Fibroblast of skin of back (primary cell): ENCODE measurements at regions not wholly inside any gene's neighbourhood (a gene's known extent, or its start where the extent isn't known, plus 50 kb on each side); places are given as distances from the start of the nearest gene placed in this dataset.
A peak's percentile ranks its signal among the peaks of the same experiment; 100 is the strongest.
"Not testable (repeated sequence)": the region's sequence is repeated elsewhere in the genome, so short reads cannot be mapped to it uniquely, and the experiment has no call there.

Source experiments
- DNase-seq: peaks from one replicate; pipeline ENCODE4 v3.0.0-alpha.2; 2013

GRCh38 chr4:19195696-19196095, 1056.0 kb upstream of the SLIT2 start:
- no peak for DNase-seq

- DNase-seq, result no peak
Observed at GRCh38 chr4:19194672-19195071, 1057.0 kb upstream of the SLIT2 start.

GRCh38 chr4:19193274-19193981, 1058.3 kb upstream of the SLIT2 start:
- no peak for DNase-seq

GRCh38 chr4:19191979-19192650, 1059.6 kb upstream of the SLIT2 start:
- DNase-seq, result no peak

GRCh38 chr4:19187691-19188090, 1064.0 kb upstream of the SLIT2 start:
- no peak for DNase-seq

- peak; percentile 51 for DNase-seq
Observed at GRCh38 chr4:19187096-19187495, 1064.6 kb upstream of the SLIT2 start.

- not testable (repeated sequence) for DNase-seq
Observed at GRCh38 chr4:19181631-19182030, 1070.1 kb upstream of the SLIT2 start.

GRCh38 chr4:19178835-19179234, 1072.9 kb upstream of the SLIT2 start:
- no peak for DNase-seq

- peak; percentile 17 for DNase-seq
Observed at GRCh38 chr4:19177616-19178015, 1074.1 kb upstream of the SLIT2 start.

- no peak for DNase-seq
Observed at GRCh38 chr4:19171832-19172231, 1079.9 kb upstream of the SLIT2 start.

- no peak for DNase-seq
Observed at GRCh38 chr4:19167311-19167710, 1084.4 kb upstream of the SLIT2 start.

GRCh38 chr4:19164334-19164733, 1087.4 kb upstream of the SLIT2 start:
- no peak for DNase-seq

GRCh38 chr4:19159874-19160273, 1091.8 kb upstream of the SLIT2 start:
- DNase-seq, result no peak

- no peak for DNase-seq
Observed at GRCh38 chr4:19158107-19158809, 1093.4 kb upstream of the SLIT2 start.

- no peak for DNase-seq
Observed at GRCh38 chr4:19156786-19157185, 1094.9 kb upstream of the SLIT2 start.

GRCh38 chr4:19155568-19155967, 1096.1 kb upstream of the SLIT2 start:
- DNase-seq, result no peak

GRCh38 chr4:19154267-19154666, 1097.4 kb upstream of the SLIT2 start:
- not testable (repeated sequence) for DNase-seq

GRCh38 chr4:19152264-19152663, 1099.4 kb upstream of the SLIT2 start:
- no peak for DNase-seq

GRCh38 chr4:19151684-19152083, 1100.0 kb upstream of the SLIT2 start:
- DNase-seq, result no peak

- no peak for DNase-seq
Observed at GRCh38 chr4:19146038-19146437, 1105.7 kb upstream of the SLIT2 start.

- DNase-seq, result no peak
Observed at GRCh38 chr4:19135895-19136633, 1114.5 kb upstream of the LCORL start.

GRCh38 chr4:19134685-19135084, 1113.1 kb upstream of the LCORL start:
- no peak for DNase-seq

GRCh38 chr4:19133315-19133714, 1111.8 kb upstream of the LCORL start:
- no peak for DNase-seq
